GM12878 (cell line): ENCODE measurements at regions not wholly inside any gene's neighbourhood (a gene's known extent, or its start where the extent isn't known, plus 50 kb on each side); places are given as distances from the start of the nearest gene placed in this dataset.

ENCODE experiments used
- ATF3 ChIP-seq: IDR thresholded peaks from 2 replicates; pipeline ENCODE4 v1.6.1; 2011; ENCODE audit warnings: low read depth, mild to moderate bottlenecking, low read length, moderate library complexity, borderline replicate concordance; ENCODE audit errors: extremely low read depth
- CREM ChIP-seq: IDR thresholded peaks from 2 replicates; pipeline ENCODE4 v1.6.1; 2014; ENCODE audit warnings: antibody characterized with exemption, low read depth
- DPF2 ChIP-seq: fragments of 450-650 bp; IDR thresholded peaks from 2 replicates; pipeline ENCODE4 v1.6.1; 2017; ENCODE audit warnings: mild to moderate bottlenecking
- FOS ChIP-seq: IDR thresholded peaks from 3 replicates; pipeline ENCODE4 v1.6.1; 2011; ENCODE audit warnings: borderline replicate concordance; ENCODE audit not compliant: insufficient read length; ENCODE audit errors: extremely low read depth
- MEF2B ChIP-seq: fragments of 450-650 bp; IDR thresholded peaks from 2 replicates; pipeline ENCODE4 v1.6.1; 2018; ENCODE audit warnings: mild to moderate bottlenecking, moderate library complexity; ENCODE audit not compliant: partially characterized antibody, poor library complexity, severe bottlenecking
- NR2C2 ChIP-seq: IDR thresholded peaks from 2 replicates; pipeline ENCODE4 v1.6.1; 2011; ENCODE audit warnings: borderline replicate concordance, low read depth; ENCODE audit not compliant: control insufficient read depth, insufficient read length
- POLR2A ChIP-seq: IDR thresholded peaks from 2 replicates; pipeline ENCODE4 v1.6.1; 2011; ENCODE audit warnings: low read depth, mild to moderate bottlenecking, low read length
- POU2F2 ChIP-seq: IDR thresholded peaks from 3 replicates; pipeline ENCODE4 v1.6.1; 2011; ENCODE audit warnings: low read depth, mild to moderate bottlenecking, low read length, borderline replicate concordance
- PRDM15 ChIP-seq: fragments of 450-650 bp; formaldehyde crosslinking; IDR thresholded peaks from 2 replicates; pipeline ENCODE4 v1.4.0; 2020; ENCODE audit warnings: mild to moderate bottlenecking, moderate library complexity
- SKIL ChIP-seq: fragments of 450-650 bp; IDR thresholded peaks from 2 replicates; pipeline ENCODE4 v1.6.1; 2017; ENCODE audit warnings: mild to moderate bottlenecking, low read depth, inconsistent platforms; ENCODE audit not compliant: poor library complexity, severe bottlenecking
- USF1 ChIP-seq: IDR thresholded peaks from 2 replicates; pipeline ENCODE4 v1.6.1; 2011; ENCODE audit warnings: borderline replicate concordance, low read depth, mild to moderate bottlenecking, moderate library complexity, mixed read lengths, low read length; ENCODE audit not compliant: insufficient read depth; ENCODE audit errors: extremely low read length
- TF ChIP-seq, protein P1 (sequence below), 3 experiments: IDR thresholded peaks in 2 of 3; conservative IDR thresholded peaks in 1 of 3; 2 replicates each; pipeline ENCODE4 v1.5.1; 2011; ENCODE audit warnings: low read depth in 3 of 3, low read length in 3 of 3, mild to moderate bottlenecking in 3 of 3, control low read depth in 2 of 3, moderate library complexity in 2 of 3, inconsistent platforms in 1 of 3, mixed read lengths in 1 of 3; ENCODE audit not compliant: control insufficient read depth in 2 of 3, insufficient read depth in 1 of 3; ENCODE audit errors: extremely low read depth in 1 of 3

GRCh38 chr3:177340243-177340830 lies 143.1 kb upstream of the TBL1XR1 start:
- no peak for TF ChIP-seq POU2F2
- TF ChIP-seq POLR2A, result no peak
- TF ChIP-seq DPF2, result no peak
- TF ChIP-seq CREM, result no peak
- TF ChIP-seq, protein P1, sequence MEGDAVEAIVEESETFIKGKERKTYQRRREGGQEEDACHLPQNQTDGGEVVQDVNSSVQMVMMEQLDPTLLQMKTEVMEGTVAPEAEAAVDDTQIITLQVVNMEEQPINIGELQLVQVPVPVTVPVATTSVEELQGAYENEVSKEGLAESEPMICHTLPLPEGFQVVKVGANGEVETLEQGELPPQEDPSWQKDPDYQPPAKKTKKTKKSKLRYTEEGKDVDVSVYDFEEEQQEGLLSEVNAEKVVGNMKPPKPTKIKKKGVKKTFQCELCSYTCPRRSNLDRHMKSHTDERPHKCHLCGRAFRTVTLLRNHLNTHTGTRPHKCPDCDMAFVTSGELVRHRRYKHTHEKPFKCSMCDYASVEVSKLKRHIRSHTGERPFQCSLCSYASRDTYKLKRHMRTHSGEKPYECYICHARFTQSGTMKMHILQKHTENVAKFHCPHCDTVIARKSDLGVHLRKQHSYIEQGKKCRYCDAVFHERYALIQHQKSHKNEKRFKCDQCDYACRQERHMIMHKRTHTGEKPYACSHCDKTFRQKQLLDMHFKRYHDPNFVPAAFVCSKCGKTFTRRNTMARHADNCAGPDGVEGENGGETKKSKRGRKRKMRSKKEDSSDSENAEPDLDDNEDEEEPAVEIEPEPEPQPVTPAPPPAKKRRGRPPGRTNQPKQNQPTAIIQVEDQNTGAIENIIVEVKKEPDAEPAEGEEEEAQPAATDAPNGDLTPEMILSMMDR (IDR thresholded peaks at IDR 0.05 in 2 of 3, conservative IDR thresholded peaks at IDR 0.05 in 1 of 3; ENCODE audit: control insufficient read depth in 2 of 3, extremely low read depth in 1 of 3, insufficient read depth in 1 of 3, low read depth in 3 of 3, low read length in 3 of 3), result no peak
- no peak for TF ChIP-seq USF1
- no peak for TF ChIP-seq FOS
- no peak for TF ChIP-seq ATF3
- TF ChIP-seq NR2C2, result no peak
- no peak for TF ChIP-seq PRDM15
- no peak for TF ChIP-seq MEF2B
- no peak for TF ChIP-seq SKIL
